ENCODE measurements at regions not wholly inside any gene's neighbourhood (a gene's known extent, or its start where the extent isn't known, plus 50 kb on each side); places are given as distances from the start of the nearest gene placed in this dataset.
A peak's percentile ranks its signal among the peaks of the same experiment; 100 is the strongest.

DNA sequence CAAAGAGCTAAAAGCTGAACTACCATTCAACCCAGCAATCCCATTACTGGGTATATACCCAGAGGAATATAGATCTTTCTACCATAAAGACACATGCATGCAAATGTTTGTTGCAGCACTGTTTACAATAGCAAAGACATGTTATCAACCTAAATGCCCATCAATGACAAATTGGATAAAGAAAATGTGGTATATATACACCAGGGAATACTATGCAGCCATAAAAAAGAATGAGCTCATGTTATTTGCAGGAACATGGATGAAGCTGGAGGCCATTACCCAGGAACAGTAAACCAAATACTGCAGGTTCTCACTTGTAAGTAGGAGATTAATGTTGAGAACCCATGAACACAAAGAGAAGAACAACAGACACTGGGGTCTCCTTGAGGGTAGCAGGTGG lies 1295.1 kb downstream of the TYW1 start:
- TF ChIP-seq, protein P1, sequence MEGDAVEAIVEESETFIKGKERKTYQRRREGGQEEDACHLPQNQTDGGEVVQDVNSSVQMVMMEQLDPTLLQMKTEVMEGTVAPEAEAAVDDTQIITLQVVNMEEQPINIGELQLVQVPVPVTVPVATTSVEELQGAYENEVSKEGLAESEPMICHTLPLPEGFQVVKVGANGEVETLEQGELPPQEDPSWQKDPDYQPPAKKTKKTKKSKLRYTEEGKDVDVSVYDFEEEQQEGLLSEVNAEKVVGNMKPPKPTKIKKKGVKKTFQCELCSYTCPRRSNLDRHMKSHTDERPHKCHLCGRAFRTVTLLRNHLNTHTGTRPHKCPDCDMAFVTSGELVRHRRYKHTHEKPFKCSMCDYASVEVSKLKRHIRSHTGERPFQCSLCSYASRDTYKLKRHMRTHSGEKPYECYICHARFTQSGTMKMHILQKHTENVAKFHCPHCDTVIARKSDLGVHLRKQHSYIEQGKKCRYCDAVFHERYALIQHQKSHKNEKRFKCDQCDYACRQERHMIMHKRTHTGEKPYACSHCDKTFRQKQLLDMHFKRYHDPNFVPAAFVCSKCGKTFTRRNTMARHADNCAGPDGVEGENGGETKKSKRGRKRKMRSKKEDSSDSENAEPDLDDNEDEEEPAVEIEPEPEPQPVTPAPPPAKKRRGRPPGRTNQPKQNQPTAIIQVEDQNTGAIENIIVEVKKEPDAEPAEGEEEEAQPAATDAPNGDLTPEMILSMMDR (IDR thresholded peaks at IDR 0.05; ENCODE audit: control extremely low read depth in 1 of 3, insufficient read depth in 1 of 3, low read depth in 1 of 3, low read length in 3 of 3), result no peak
- no peak for TF ChIP-seq HDAC2 (IDR thresholded peaks at IDR 0.05; ENCODE audit: borderline replicate concordance in 1 of 2, low read depth in 2 of 2, low read length in 2 of 2)
- no peak for TF ChIP-seq CBX8 (IDR thresholded peaks at IDR 0.05; ENCODE audit: borderline replicate concordance, low read depth, low read length)
- no peak for TF ChIP-seq POLR2A (IDR thresholded peaks at IDR 0.05; ENCODE audit: control extremely low read depth in 1 of 2, low read depth in 2 of 2, low read length in 2 of 2)
- TF ChIP-seq KDM1A (IDR thresholded peaks at IDR 0.05; ENCODE audit: borderline replicate concordance, low read length), result peak; percentile 61; the same call in 1 of the 2 replicates
- no peak for TF ChIP-seq JUN (IDR thresholded peaks at IDR 0.05; ENCODE audit: low read depth, low read length)
- TF ChIP-seq EZH2 (IDR thresholded peaks at IDR 0.05; ENCODE audit: low read depth, low read length, severe bottlenecking), result no peak
- TF ChIP-seq CBX5 (IDR thresholded peaks at IDR 0.05; ENCODE audit: low read depth, low read length), result no peak

All from H1 (cell line).